HG02938 (cell line): ENCODE measurements at regions not wholly inside any gene's neighbourhood (a gene's known extent, or its start where the extent isn't known, plus 50 kb on each side); places are given as distances from the start of the nearest gene placed in this dataset.

Source experiments
- ATAC-seq: cut with Tn5 transposase; IDR thresholded peaks from one replicate; pipeline ENCODE4 v1.9.1; 2021; ENCODE audit warnings: mild to moderate bottlenecking, moderate library complexity; ENCODE audit not compliant: unreplicated experiment

GRCh38 chr3:27861046-27862036, 139.2 kb upstream of the EOMES start:
- no peak for ATAC-seq

GRCh38 chr3:27865731-27866130, 143.6 kb upstream of the EOMES start:
- ATAC-seq: no peak

- ATAC-seq: no peak
These were observed 147.0 kb upstream of the EOMES start for GRCh38 chr3:27869152-27869551.

GRCh38 chr3:27877061-27878013, 155.2 kb upstream of the EOMES start:
- no peak for ATAC-seq

- ATAC-seq: no peak
These were observed 155.9 kb upstream of the EOMES start for GRCh38 chr3:27878014-27878383.

- no peak for ATAC-seq
These were observed 159.1 kb upstream of the EOMES start for GRCh38 chr3:27880969-27881892.

GRCh38 chr3:27883266-27883665, 161.1 kb upstream of the EOMES start:
- ATAC-seq: no peak

- no peak for ATAC-seq
These were observed 163.5 kb upstream of the EOMES start for GRCh38 chr3:27885641-27886040.

GRCh38 chr3:27888562-27888961, 166.4 kb upstream of the EOMES start:
- ATAC-seq: no peak

- ATAC-seq: no peak
These were observed 167.6 kb upstream of the EOMES start for GRCh38 chr3:27889745-27890144.

GRCh38 chr3:27900316-27900715, 178.2 kb upstream of the EOMES start:
- ATAC-seq: no peak

GRCh38 chr3:27903446-27903845, 181.3 kb upstream of the EOMES start:
- no peak for ATAC-seq

- ATAC-seq: no peak
These were observed 183.5 kb upstream of the EOMES start for GRCh38 chr3:27905625-27906024.

- ATAC-seq: no peak
These were observed 185.0 kb upstream of the EOMES start for GRCh38 chr3:27907148-27907547.

GRCh38 chr3:27907929-27908328, 185.8 kb upstream of the EOMES start:
- no peak for ATAC-seq

- no peak for ATAC-seq
These were observed 188.3 kb upstream of the EOMES start for GRCh38 chr3:27910456-27910855.

- no peak for ATAC-seq
These were observed 192.1 kb upstream of the EOMES start for GRCh38 chr3:27914199-27914598.

- ATAC-seq: no peak
These were observed 201.4 kb upstream of the EOMES start for GRCh38 chr3:27923349-27924068.

GRCh38 chr3:27927882-27928281, 205.8 kb upstream of the EOMES start:
- ATAC-seq: no peak

GRCh38 chr3:27930052-27930602, 208.0 kb upstream of the EOMES start:
- ATAC-seq: no peak
